ENCODE measurements at regions not wholly inside any gene's neighbourhood (a gene's known extent, or its start where the extent isn't known, plus 50 kb on each side); places are given as distances from the start of the nearest gene placed in this dataset.

DNA sequence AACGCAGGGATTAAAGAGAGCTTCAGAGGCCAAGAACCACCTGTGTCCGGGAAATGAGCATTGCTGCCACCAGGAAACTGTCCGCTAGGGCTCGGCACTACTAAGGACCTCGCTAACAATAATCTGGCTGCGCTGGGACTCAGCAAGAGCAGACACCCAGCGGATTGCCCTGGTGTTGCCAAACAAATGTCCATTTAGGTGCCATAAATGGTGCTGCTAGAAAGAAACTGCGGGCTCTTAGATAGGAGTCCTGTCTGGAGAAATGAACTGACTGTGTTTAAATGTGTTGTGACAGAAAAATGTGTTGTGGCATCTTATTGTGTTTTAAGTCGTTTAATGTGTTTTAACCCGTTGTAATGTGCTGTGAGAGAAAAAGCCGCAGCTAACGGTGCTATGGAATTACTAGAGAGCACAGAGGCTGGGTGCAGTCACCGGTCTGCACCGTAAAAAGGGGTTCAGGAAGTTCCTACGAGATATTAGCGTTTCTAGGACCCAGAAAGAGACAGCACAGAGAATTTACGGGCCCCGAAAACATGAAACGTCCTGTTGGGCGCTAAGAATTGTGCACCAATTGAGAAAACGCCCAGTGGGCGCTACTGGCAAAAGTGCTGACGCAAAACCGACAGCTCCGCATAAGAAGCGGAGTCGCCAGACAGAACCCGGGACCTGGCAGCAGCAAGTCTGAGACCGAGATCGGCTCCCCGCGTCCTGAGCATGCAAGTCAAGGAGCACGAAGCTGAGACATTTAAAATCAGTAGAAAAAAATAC, 90.6 kb downstream of the ANXA2R start:
- Histone ChIP-seq H3K27ac (peak overlapping the region; percentile 71 to 96 (median 92)), H3K36me3 (no peaks in the 10 kb centered on the region), H3K9me3 (peaks cover 0 to 22% (median 10%) of the 10 kb centered on the region in 12 donors), H3K4me1 (peaks cover 0 to 49% (median 18%) of the 10 kb centered on the region in 12 donors), H3K4me3 (peak overlapping the region in 10 of 12 donors; percentile 9 to 64 (median 60)), H3K27me3 (peaks cover 9 to 100% (median 69%) of the 10 kb centered on the region in 9 donors)
- 5 to 13% (median 8%) methylated on average over 33 of the region's 33 CpGs for WGBS, 4 donors
- TF ChIP-seq, protein P1, sequence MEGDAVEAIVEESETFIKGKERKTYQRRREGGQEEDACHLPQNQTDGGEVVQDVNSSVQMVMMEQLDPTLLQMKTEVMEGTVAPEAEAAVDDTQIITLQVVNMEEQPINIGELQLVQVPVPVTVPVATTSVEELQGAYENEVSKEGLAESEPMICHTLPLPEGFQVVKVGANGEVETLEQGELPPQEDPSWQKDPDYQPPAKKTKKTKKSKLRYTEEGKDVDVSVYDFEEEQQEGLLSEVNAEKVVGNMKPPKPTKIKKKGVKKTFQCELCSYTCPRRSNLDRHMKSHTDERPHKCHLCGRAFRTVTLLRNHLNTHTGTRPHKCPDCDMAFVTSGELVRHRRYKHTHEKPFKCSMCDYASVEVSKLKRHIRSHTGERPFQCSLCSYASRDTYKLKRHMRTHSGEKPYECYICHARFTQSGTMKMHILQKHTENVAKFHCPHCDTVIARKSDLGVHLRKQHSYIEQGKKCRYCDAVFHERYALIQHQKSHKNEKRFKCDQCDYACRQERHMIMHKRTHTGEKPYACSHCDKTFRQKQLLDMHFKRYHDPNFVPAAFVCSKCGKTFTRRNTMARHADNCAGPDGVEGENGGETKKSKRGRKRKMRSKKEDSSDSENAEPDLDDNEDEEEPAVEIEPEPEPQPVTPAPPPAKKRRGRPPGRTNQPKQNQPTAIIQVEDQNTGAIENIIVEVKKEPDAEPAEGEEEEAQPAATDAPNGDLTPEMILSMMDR (IDR thresholded peaks at IDR 0.05) = peak in 11 of 12 donors; percentile 13 to 48 (median 30)
- TF ChIP-seq POLR2A (IDR thresholded peaks at IDR 0.05) = no peak
- ATAC-seq (peak; percentile 44 to 69 (median 60)), DNase-seq (peak; percentile 53 to 78 (median 63))
- intact Hi-C loops (cut with DNase I) = loop anchor here (2.0 to 10.0 kb wide), 8 partner anchors 37 to 95 kb away; partner anchors contain the start of gene ANXA2R (in 5 of the 10)

DNA sequence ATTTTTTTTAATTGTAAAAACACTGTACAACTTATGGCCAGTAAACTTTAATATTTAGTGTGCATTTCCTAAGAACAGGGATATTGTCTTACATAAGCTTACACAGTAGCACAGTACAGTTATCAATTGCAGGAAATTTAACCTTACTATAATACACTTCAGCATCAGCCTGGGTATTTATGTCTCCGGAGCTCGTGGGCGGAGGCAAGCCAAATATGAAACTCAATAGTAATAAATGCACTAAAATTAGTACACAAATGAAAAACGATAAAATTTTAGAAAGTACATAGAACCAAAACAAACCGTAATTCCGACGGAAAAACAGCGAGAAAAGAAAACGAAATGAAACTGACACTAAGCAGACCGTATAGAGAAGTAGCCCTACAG, 91.2 kb downstream of the ANXA2R start:
- ATAC-seq (no peak), DNase-seq (no peak)
- H3K27ac ChIP-seq = peak overlapping the region in 11 of 12 donors; percentile 20 to 96 (median 92)
- intact Hi-C loops (cut with DNase I) = loop anchor here in 2 of 10 donors (5.0 kb wide), 1 partner anchor 37 kb away; no protein-coding TSS in a partner anchor
- H3K4me3 ChIP-seq = peak overlapping the region in 10 of 12 donors; percentile 9 to 64 (median 60)
- peaks cover 11 to 100% (median 69%) of the 10 kb centered on the region in 9 donors for H3K27me3 ChIP-seq
- 12 to 18% (median 13%) methylated on average over 10 of the region's 10 CpGs for WGBS, 4 donors
- peaks cover 0 to 49% (median 19%) of the 10 kb centered on the region in 12 donors for H3K4me1 ChIP-seq
- H3K9me3 ChIP-seq = peaks cover 0 to 17% (median 5%) of the 10 kb centered on the region in 12 donors
- no peaks in the 10 kb centered on the region for H3K36me3 ChIP-seq
- TF ChIP-seq, protein P1 (IDR thresholded peaks at IDR 0.05) = no peak
- no peak for TF ChIP-seq POLR2A (IDR thresholded peaks at IDR 0.05)

DNA sequence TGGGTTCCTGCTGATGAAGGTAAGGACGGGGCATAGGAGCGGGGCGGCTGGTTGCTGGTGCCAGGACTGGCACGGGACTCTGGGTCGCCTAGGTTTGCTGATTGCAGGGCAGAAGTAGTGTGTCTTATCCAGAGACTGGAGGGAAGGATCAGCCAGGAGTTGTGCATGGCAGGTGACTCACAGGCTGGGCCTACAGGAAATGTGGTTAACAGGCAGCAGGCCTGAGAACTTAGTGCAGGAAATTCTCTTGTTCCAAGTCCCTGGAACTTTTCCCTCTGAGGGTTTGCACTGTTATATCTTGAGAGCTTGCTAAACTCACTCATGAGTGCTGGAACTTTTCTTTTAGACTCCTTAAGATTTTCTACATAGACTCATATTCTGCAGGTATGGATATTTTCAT, 95.1 kb downstream of the ANXA2R start:
- Histone ChIP-seq H3K27me3 (peaks cover 9 to 98% (median 53%) of the 10 kb centered on the region in 9 donors), H3K9me3 (no peaks in the 10 kb centered on the region), H3K27ac (no peak overlapping the region), H3K36me3 (no peaks in the 10 kb centered on the region), H3K4me1 (peaks cover 0 to 25% (median 10%) of the 10 kb centered on the region in 12 donors), H3K4me3 (no peak overlapping the region)
- ATAC-seq (peak in 2 of 4 donors; percentile 46 to 67), DNase-seq (peak in 2 of 5 donors; percentile 16 to 23)
- WGBS, 4 donors = 76 to 94% (median 79%) methylated on average over 5 of the region's 5 CpGs
- no peak for TF ChIP-seq POLR2A (IDR thresholded peaks at IDR 0.05)
- TF ChIP-seq, protein P1 (IDR thresholded peaks at IDR 0.05) = no peak
- intact Hi-C loops (cut with DNase I) = loop anchor here in 2 of 10 donors (5.0 kb wide), 1 partner anchor 33 kb away; no protein-coding TSS in a partner anchor
